ENCODE measurements at regions not wholly inside any gene's neighbourhood (a gene's known extent, or its start where the extent isn't known, plus 50 kb on each side); places are given as distances from the start of the nearest gene placed in this dataset.

DNA sequence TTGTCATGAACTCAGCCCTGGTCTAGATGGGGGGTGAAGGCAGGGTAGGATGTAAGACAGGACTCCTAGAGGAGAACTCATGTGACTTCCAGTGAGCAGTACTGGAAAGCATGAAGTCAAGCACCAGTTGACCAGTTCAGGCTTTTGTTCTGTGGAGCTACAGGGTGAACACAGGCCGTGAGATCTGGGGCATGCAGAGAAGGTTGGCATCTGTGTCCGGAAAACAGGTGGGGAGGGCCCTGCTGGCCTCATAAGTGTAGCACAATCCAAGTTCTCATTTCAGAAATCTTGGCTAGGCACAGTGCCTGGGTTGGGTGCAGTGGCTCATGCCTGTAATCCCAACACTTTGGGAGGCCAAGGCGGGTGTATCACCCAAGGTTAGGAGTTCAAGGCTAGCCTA, 50.9 kb upstream of the SPATS2L start:
- no peaks in the 10 kb centered on the region for H3K9me3 ChIP-seq (replicated peaks; ENCODE audit: insufficient read depth, low read length)
- no peak overlapping the region for H3K4me2 ChIP-seq (ENCODE audit: low read depth, low read length)
- H3K4me3 ChIP-seq (ENCODE audit: low read length) = no peak overlapping the region
- H2AFZ ChIP-seq (ENCODE audit: low read length) = no peak overlapping the region
- no peaks in the 10 kb centered on the region for H3K36me3 ChIP-seq (replicated peaks; ENCODE audit: insufficient read depth, low read length)
- H3F3A ChIP-seq (ENCODE audit: insufficient read depth, low read length) = no peaks in the 10 kb centered on the region
- no peaks in the 10 kb centered on the region for H3K9me2 ChIP-seq (replicated peaks; ENCODE audit: insufficient read depth, low read length)
- no peaks in the 10 kb centered on the region for H3K79me2 ChIP-seq (ENCODE audit: low read length)
- no peak overlapping the region for H3K27ac ChIP-seq (ENCODE audit: low read length)
- no peak overlapping the region for H3K9ac ChIP-seq (ENCODE audit: low read length)
- TF ChIP-seq EZH2phosphoT487 (IDR thresholded peaks at IDR 0.05; ENCODE audit: low read length) = no peak
- no peak for TF ChIP-seq EZH2 (optimal IDR thresholded peaks at IDR 0.05; ENCODE audit: low read depth, low read length)
- TF ChIP-seq, protein P1, sequence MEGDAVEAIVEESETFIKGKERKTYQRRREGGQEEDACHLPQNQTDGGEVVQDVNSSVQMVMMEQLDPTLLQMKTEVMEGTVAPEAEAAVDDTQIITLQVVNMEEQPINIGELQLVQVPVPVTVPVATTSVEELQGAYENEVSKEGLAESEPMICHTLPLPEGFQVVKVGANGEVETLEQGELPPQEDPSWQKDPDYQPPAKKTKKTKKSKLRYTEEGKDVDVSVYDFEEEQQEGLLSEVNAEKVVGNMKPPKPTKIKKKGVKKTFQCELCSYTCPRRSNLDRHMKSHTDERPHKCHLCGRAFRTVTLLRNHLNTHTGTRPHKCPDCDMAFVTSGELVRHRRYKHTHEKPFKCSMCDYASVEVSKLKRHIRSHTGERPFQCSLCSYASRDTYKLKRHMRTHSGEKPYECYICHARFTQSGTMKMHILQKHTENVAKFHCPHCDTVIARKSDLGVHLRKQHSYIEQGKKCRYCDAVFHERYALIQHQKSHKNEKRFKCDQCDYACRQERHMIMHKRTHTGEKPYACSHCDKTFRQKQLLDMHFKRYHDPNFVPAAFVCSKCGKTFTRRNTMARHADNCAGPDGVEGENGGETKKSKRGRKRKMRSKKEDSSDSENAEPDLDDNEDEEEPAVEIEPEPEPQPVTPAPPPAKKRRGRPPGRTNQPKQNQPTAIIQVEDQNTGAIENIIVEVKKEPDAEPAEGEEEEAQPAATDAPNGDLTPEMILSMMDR (IDR thresholded peaks at IDR 0.05; ENCODE audit: low read length) = no peak
- H4K20me1 ChIP-seq (ENCODE audit: insufficient read depth, low read length) = no peaks in the 10 kb centered on the region
- no peaks in the 10 kb centered on the region for H3K27me3 ChIP-seq (replicated peaks; ENCODE audit: insufficient read depth, low read length)
- no peak for DNase-seq
- H3K4me1 ChIP-seq (ENCODE audit: low read length) = no peaks in the 10 kb centered on the region
